Transverse colon (tissue), 4 donors: ENCODE measurements at regions not wholly inside any gene's neighbourhood (a gene's known extent, or its start where the extent isn't known, plus 50 kb on each side); places are given as distances from the start of the nearest gene placed in this dataset.

Experiments
- DNase-seq: peaks from one replicate; pipeline ENCODE4 v3.0.0-alpha.2; 2019
- H3K27ac ChIP-seq, 4 donors: fragments of 200-600 bp; sonication (generic); 2 replicates each; pipeline ENCODE4 v1.5.1; 2016 to 2018; ENCODE audit warnings: inconsistent platforms in 4 of 4
- H3K27me3 ChIP-seq: fragments of 200-600 bp; sonication (generic); 2 replicates; pipeline ENCODE4 v1.5.1; 2017; ENCODE audit warnings: inconsistent platforms
- H3K36me3 ChIP-seq, 4 donors: fragments of 200-600 bp; sonication (generic); 2 replicates each; pipeline ENCODE4 v1.5.1; 2017 to 2019; ENCODE audit warnings: inconsistent platforms in 4 of 4
- H3K4me1 ChIP-seq, 4 donors: fragments of 200-600 bp; sonication (generic); 2 replicates each; pipeline ENCODE4 v1.5.1; 2017 to 2020; ENCODE audit warnings: inconsistent platforms in 4 of 4
- H3K4me3 ChIP-seq, 4 donors: fragments of 200-600 bp; sonication (generic); 1 replicate in 1 of 4; 2 replicates in 3 of 4; pipeline versions ENCODE4 v1.5.1 to v1.6.1; 2017 to 2019; ENCODE audit warnings: inconsistent platforms in 4 of 4
- H3K9me3 ChIP-seq, 2 donors: fragments of 200-600 bp; sonication (generic); 2 replicates each; pipeline ENCODE4 v1.5.1; 2017 to 2019; ENCODE audit warnings: inconsistent platforms in 2 of 2
- EP300 ChIP-seq: sonication (generic); formaldehyde crosslinking; IDR thresholded peaks from one replicate; pipeline ENCODE4 v1.6.1; 2017; ENCODE audit warnings: antibody characterized with exemption, low read depth
- POLR2A ChIP-seq: fragments of 450-650 bp; IDR thresholded peaks from one replicate; pipeline ENCODE4 v1.6.1; 2016; ENCODE audit warnings: antibody characterized with exemption, mild to moderate bottlenecking, moderate library complexity
- POLR2AphosphoS5 ChIP-seq, 3 donors: sonication (generic); formaldehyde crosslinking; IDR thresholded peaks; one replicate each; pipeline ENCODE4 v1.6.1; 2016; ENCODE audit warnings: antibody characterized with exemption in 3 of 3
- WGBS, 2 donors: methylation state at CpG; one replicate each; pipeline ENCODE4 v1.1.5; 2018; ENCODE audit warnings: low coverage in 1 of 2; 5-methylcytosine and 5-hydroxymethylcytosine counted together
- in situ Hi-C, 4 donors: fragments of 200-750 bp; cut with MboI; loops; one replicate each; pipeline versions ENCODE4 v1.15.0 to v1.15.1; 2017; ENCODE audit warnings: low sequenced_read_pairs in 3 of 4, low pct_ligation_motif_present in 1 of 4, low pct_unique_long_range_greater_than_20kb in 1 of 4
- intact Hi-C: fragments of 100-400 bp; cut with DNase I; formaldehyde crosslinking; loops from one replicate; pipeline ENCODE4 v1.15.1; 2023; ENCODE audit warnings: low total_unique reads
- TF ChIP-seq, protein P1 (sequence below), 5 experiments: fragments of 200-600 bp in 3 of 5; fragments of 450-650 bp in 2 of 5; sonication (generic) in 3 of 5; IDR thresholded peaks; 1 replicate in 2 of 5; 2 replicates in 3 of 5; pipeline ENCODE4 v1.5.1; 2016 to 2017; ENCODE audit warnings: antibody characterized with exemption in 5 of 5, inconsistent platforms in 3 of 5, mild to moderate bottlenecking in 2 of 5, moderate library complexity in 1 of 5

DNA sequence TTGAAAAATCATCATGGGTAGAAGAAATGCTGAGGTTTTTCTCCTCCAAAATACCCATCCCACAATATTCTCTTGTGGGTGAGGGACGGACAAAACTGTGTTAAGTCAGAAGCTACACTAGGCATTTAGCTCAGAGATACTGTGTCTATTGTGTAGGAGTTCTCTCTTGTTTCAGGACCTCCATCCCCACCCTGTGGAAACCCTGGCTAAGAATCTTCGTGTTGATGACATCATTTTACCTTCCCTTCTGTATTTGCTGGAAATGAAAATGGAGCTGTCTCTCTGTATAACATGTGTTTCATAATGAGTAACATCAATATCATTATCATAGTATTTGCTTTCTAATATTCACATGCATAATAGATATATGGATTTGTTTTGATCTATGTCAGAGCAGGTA, 1193.0 kb upstream of the CITED2 start:
- intact Hi-C loops: no loop called here
- 44 to 54% methylated on average over 2 of the region's 2 CpGs for WGBS, 2 donors
- peaks cover 0 to 10% (median 0%) of the 10 kb centered on the region in 4 donors for H3K4me1 ChIP-seq
- H3K4me3 ChIP-seq: no peak overlapping the region
- no peak overlapping the region for H3K27ac ChIP-seq
- no peaks in the 10 kb centered on the region for H3K9me3 ChIP-seq
- H3K36me3 ChIP-seq: no peaks in the 10 kb centered on the region
- no peak for TF ChIP-seq POLR2AphosphoS5 (IDR thresholded peaks at IDR 0.05)
- TF ChIP-seq POLR2A: no peak
- TF ChIP-seq EP300: no peak
- TF ChIP-seq, protein P1, sequence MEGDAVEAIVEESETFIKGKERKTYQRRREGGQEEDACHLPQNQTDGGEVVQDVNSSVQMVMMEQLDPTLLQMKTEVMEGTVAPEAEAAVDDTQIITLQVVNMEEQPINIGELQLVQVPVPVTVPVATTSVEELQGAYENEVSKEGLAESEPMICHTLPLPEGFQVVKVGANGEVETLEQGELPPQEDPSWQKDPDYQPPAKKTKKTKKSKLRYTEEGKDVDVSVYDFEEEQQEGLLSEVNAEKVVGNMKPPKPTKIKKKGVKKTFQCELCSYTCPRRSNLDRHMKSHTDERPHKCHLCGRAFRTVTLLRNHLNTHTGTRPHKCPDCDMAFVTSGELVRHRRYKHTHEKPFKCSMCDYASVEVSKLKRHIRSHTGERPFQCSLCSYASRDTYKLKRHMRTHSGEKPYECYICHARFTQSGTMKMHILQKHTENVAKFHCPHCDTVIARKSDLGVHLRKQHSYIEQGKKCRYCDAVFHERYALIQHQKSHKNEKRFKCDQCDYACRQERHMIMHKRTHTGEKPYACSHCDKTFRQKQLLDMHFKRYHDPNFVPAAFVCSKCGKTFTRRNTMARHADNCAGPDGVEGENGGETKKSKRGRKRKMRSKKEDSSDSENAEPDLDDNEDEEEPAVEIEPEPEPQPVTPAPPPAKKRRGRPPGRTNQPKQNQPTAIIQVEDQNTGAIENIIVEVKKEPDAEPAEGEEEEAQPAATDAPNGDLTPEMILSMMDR (IDR thresholded peaks at IDR 0.05): no peak
- DNase-seq: no peak
- in situ Hi-C loops: no loop called here
- no peaks in the 10 kb centered on the region for H3K27me3 ChIP-seq

DNA sequence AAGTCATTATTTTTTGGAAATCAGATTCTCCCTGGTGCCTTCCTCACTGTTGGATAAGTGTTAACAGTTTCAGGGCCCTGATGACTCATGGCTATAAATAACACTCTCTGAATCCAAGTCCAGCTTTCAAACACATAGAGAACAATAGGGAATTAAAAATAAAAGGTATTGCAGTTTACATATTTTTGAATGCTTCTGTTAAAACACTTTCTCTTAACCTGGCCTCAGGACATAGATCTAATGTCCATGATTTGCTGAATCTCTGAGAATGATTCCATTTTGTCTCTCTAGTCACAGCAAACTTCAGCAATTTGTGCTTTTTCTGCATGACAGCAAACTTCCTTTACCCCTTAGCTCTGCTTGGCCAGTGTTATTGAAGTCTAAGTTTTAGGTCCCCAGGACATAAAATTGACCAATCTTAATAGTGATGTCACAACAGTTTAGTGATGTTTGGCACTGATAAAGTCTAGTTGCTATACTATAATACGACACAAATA, 1192.4 kb upstream of the CITED2 start:
- no peak for DNase-seq
- Histone ChIP-seq H3K4me3 (no peak overlapping the region), H3K36me3 (no peaks in the 10 kb centered on the region), H3K27ac (peak overlapping the region in 1 of 4 donors; percentile 6), H3K9me3 (no peaks in the 10 kb centered on the region), H3K27me3 (no peaks in the 10 kb centered on the region), H3K4me1 (peaks cover 0 to 10% (median 0%) of the 10 kb centered on the region in 4 donors)
- in situ Hi-C loops (no loop called here), intact Hi-C loops (no loop called here)
- WGBS, 2 donors: 64 to 73% methylated on average over 1 of the region's 1 CpG
- TF ChIP-seq EP300: no peak

DNA sequence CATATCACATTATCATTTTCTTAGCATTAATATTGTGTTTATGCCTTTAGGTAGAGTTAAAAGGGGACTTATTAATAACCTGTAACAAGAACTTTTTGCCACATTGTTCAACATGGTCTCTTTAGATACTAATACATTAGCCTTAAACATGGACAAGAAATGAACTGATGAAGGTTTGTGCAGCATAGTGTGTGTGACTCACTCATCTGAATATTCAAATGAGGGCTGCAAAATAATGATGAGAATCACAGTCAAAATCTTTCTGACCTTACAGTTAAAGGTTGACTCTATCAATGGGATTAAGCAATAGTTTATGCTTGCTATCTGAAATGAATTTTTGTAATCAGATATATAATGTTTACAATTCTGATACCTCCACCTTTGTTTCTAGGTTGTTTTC, 1189.3 kb upstream of the CITED2 start:
- no peaks in the 10 kb centered on the region for H3K27me3 ChIP-seq
- DNase-seq: no peak
- peaks cover 0 to 10% (median 0%) of the 10 kb centered on the region in 4 donors for H3K4me1 ChIP-seq
- intact Hi-C loops (no loop called here), in situ Hi-C loops (no loop called here)
- H3K27ac ChIP-seq: no peak overlapping the region
- no peak overlapping the region for H3K4me3 ChIP-seq
- H3K9me3 ChIP-seq: no peaks in the 10 kb centered on the region
- TF ChIP-seq EP300 (no peak), POLR2AphosphoS5 (IDR thresholded peaks at IDR 0.05) (no peak), POLR2A (no peak)
- TF ChIP-seq, protein P1 (IDR thresholded peaks at IDR 0.05): no peak
- H3K36me3 ChIP-seq: no peaks in the 10 kb centered on the region

DNA sequence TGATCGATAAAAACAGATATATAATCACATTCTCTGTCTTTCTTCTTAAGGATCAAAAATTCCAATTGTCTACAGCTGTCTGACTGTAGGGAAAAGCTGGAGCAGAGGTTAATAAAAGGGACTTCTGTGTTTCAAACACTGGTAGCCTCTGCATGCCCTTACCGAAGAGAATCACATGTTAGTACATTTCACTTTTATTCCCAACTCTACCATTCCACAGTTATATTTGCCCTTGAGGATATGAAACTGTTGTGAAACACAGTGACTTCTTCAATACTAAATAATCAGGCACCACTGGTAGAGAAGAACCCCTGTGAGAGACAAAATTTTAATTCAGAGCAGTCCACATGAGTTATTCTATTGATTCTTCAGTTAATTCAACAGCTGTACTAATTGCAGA, 1187.3 kb upstream of the CITED2 start:
- WGBS, 2 donors: 91% methylated on average over 2 of the region's 2 CpGs
- intact Hi-C loops: no loop called here
- in situ Hi-C loops: no loop called here

More for the DNA sequence above, 1187.3 kb upstream of the CITED2 start:
- Histone ChIP-seq H3K4me1 (peaks cover 0 to 4% (median 0%) of the 10 kb centered on the region in 4 donors), H3K4me3 (no peak overlapping the region), H3K27ac (no peak overlapping the region), H3K27me3 (no peaks in the 10 kb centered on the region), H3K36me3 (no peaks in the 10 kb centered on the region), H3K9me3 (no peaks in the 10 kb centered on the region)
- TF ChIP-seq EP300 (no peak), POLR2A (no peak), POLR2AphosphoS5 (IDR thresholded peaks at IDR 0.05) (no peak)
- TF ChIP-seq, protein P1 (IDR thresholded peaks at IDR 0.05): no peak
- no peak for DNase-seq
